GM12891 (cell line): ENCODE measurements at regions not wholly inside any gene's neighbourhood (a gene's known extent, or its start where the extent isn't known, plus 50 kb on each side); places are given as distances from the start of the nearest gene placed in this dataset.

ENCODE experiments used
- PAX5 ChIP-seq: IDR thresholded peaks from 2 replicates; pipeline ENCODE4 v1.6.1; 2011; ENCODE audit warnings: low read length, moderate library complexity, mild to moderate bottlenecking; ENCODE audit not compliant: insufficient read depth, severe bottlenecking
- POLR2A ChIP-seq: IDR thresholded peaks from 2 replicates; pipeline ENCODE4 v1.6.1; 2011; ENCODE audit warnings: low read depth, low read length, control low read depth
- POLR2AphosphoS5 ChIP-seq: IDR thresholded peaks from 2 replicates; pipeline ENCODE4 v1.6.1; 2011; ENCODE audit warnings: low read depth, low read length, control low read depth
- SPI1 ChIP-seq: IDR thresholded peaks from 2 replicates; pipeline ENCODE4 v1.6.1; 2011; ENCODE audit warnings: low read depth, low read length, control low read depth
- TAF1 ChIP-seq: IDR thresholded peaks from 2 replicates; pipeline ENCODE4 v1.6.1; 2011; ENCODE audit warnings: low read depth, low read length, control low read depth

- TF ChIP-seq TAF1 = no peak
- TF ChIP-seq POLR2A = no peak
- no peak for TF ChIP-seq POLR2AphosphoS5
- TF ChIP-seq PAX5 = no peak
- no peak for TF ChIP-seq SPI1
Observed at GRCh38 chr16:62462971-62463370, 426.7 kb upstream of the CDH8 start.
